NCI-H187 (cell line): ENCODE measurements at regions not wholly inside any gene's neighbourhood (a gene's known extent, or its start where the extent isn't known, plus 50 kb on each side); places are given as distances from the start of the nearest gene placed in this dataset.
"Not testable (repeated sequence)": the region's sequence is repeated elsewhere in the genome, so short reads cannot be mapped to it uniquely, and the experiment has no call there.

Experiments used
- DNase-seq, 2 experiments: peaks; one replicate each; lab custom pipeline; 2025; lab: John Stamatoyannopoulos, UW

- DNase-seq, result no peak
These were observed 286.9 kb upstream of the VSTM2A start for GRCh38 chr7:54255242-54255641.

- no peak for DNase-seq
These were observed 283.0 kb upstream of the VSTM2A start for GRCh38 chr7:54259185-54259584.

- DNase-seq, result no peak
These were observed 281.2 kb upstream of the VSTM2A start for GRCh38 chr7:54260941-54261371.

GRCh38 chr7:54278847-54279246 is 263.3 kb upstream of the VSTM2A start:
- no peak for DNase-seq

- DNase-seq, result no peak
These were observed 249.8 kb upstream of the VSTM2A start for GRCh38 chr7:54292171-54292925.

GRCh38 chr7:54299426-54299825 is 242.7 kb upstream of the VSTM2A start:
- no peak for DNase-seq

- not testable (repeated sequence) for DNase-seq
These were observed 226.2 kb upstream of the VSTM2A start for GRCh38 chr7:54315955-54316354.

- no peak for DNase-seq
These were observed 215.5 kb upstream of the VSTM2A start for GRCh38 chr7:54326592-54327167.

- no peak for DNase-seq
These were observed 211.9 kb upstream of the VSTM2A start for GRCh38 chr7:54330216-54330800.

GRCh38 chr7:54331311-54331710 is 210.9 kb upstream of the VSTM2A start:
- no peak for DNase-seq

- no peak for DNase-seq
These were observed 209.9 kb upstream of the VSTM2A start for GRCh38 chr7:54332301-54332700.

GRCh38 chr7:54333952-54334351 is 208.2 kb upstream of the VSTM2A start:
- DNase-seq, result no peak

- no peak for DNase-seq
These were observed 205.4 kb upstream of the VSTM2A start for GRCh38 chr7:54336800-54337199.

- DNase-seq, result no peak
These were observed 204.7 kb upstream of the VSTM2A start for GRCh38 chr7:54337466-54337865.

- no peak for DNase-seq
These were observed 203.9 kb upstream of the VSTM2A start for GRCh38 chr7:54338319-54338718.

- DNase-seq, result no peak
These were observed 203.1 kb upstream of the VSTM2A start for GRCh38 chr7:54339073-54339472.

- no peak for DNase-seq
These were observed 199.7 kb upstream of the VSTM2A start for GRCh38 chr7:54342458-54342857.

GRCh38 chr7:54343511-54343910 is 198.7 kb upstream of the VSTM2A start:
- DNase-seq, result no peak

- DNase-seq, result no peak
These were observed 196.4 kb upstream of the VSTM2A start for GRCh38 chr7:54345746-54346145.

- DNase-seq, result no peak
These were observed 192.9 kb upstream of the VSTM2A start for GRCh38 chr7:54349229-54349628.

GRCh38 chr7:54354436-54354835 is 187.7 kb upstream of the VSTM2A start:
- no peak for DNase-seq

- DNase-seq, result no peak
These were observed 186.3 kb upstream of the VSTM2A start for GRCh38 chr7:54355842-54356241.

- no peak for DNase-seq
These were observed 181.9 kb upstream of the VSTM2A start for GRCh38 chr7:54360075-54360840.
